Keratinocyte (primary cell): ENCODE measurements at regions not wholly inside any gene's neighbourhood (a gene's known extent, or its start where the extent isn't known, plus 50 kb on each side); places are given as distances from the start of the nearest gene placed in this dataset.

Experiments used
- DNase-seq: peaks from one replicate; pipeline ENCODE4 v3.0.0-alpha.2; 2011; ENCODE audit warnings: low read depth, missing footprints, low spot score
- FAIRE-seq: peaks from 2 replicates; lab custom pipeline; 2011; peaks lifted over from hg19 to GRCh38; lab: Jason Lieb, UNC
- H2AFZ ChIP-seq: 2 replicates; pipeline ENCODE4 v1.6.0; 2012; ENCODE audit warnings: low read length, control low read depth, inconsistent platforms; ENCODE audit not compliant: control insufficient read depth
- H3K27ac ChIP-seq: 2 replicates; pipeline ENCODE4 v1.5.1; 2011; ENCODE audit warnings: low read length; ENCODE audit not compliant: control insufficient read depth, insufficient read depth
- H3K27me3 ChIP-seq: 3 replicates; pipeline ENCODE4 v1.6.0; 2011; ENCODE audit warnings: low read length; ENCODE audit not compliant: control insufficient read depth, insufficient read depth; ENCODE audit errors: extremely low read depth
- H3K36me3 ChIP-seq, 2 experiments: 2 replicates in 1 of 2; 3 replicates in 1 of 2; pipeline ENCODE4 v1.5.1; 2011; ENCODE audit warnings: low read length in 2 of 2, mild to moderate bottlenecking in 1 of 2; ENCODE audit not compliant: control insufficient read depth in 2 of 2, insufficient read depth in 2 of 2; ENCODE audit errors: extremely low read depth in 1 of 2
- H3K4me1 ChIP-seq: 3 replicates; pipeline ENCODE4 v1.5.1; 2011; ENCODE audit warnings: low read length; ENCODE audit not compliant: control insufficient read depth, insufficient read depth; ENCODE audit errors: extremely low read depth
- H3K4me2 ChIP-seq: 3 replicates; pipeline ENCODE4 v1.6.0; 2011; ENCODE audit warnings: low read depth, low read length; ENCODE audit not compliant: control insufficient read depth, insufficient read depth; ENCODE audit errors: extremely low read depth
- H3K4me3 ChIP-seq, 3 experiments: fragments of 200-600 bp in 1 of 3; sonication (generic) in 1 of 3; 2 replicates in 2 of 3; 3 replicates in 1 of 3; pipeline ENCODE4 v1.5.1; 2011 to 2016; ENCODE audit warnings: low read length in 3 of 3, mild to moderate bottlenecking in 3 of 3, control low read depth in 2 of 3, inconsistent platforms in 1 of 3, low read depth in 1 of 3, mixed read lengths in 1 of 3, mixed run types in 1 of 3, moderate library complexity in 1 of 3; ENCODE audit not compliant: control insufficient read depth in 2 of 3, insufficient read depth in 2 of 3; ENCODE audit errors: extremely low read depth in 1 of 3
- H3K79me2 ChIP-seq: 2 replicates; pipeline ENCODE4 v1.6.0; 2012; ENCODE audit warnings: low read length; ENCODE audit not compliant: control insufficient read depth, insufficient read depth
- H3K9ac ChIP-seq: 3 replicates; pipeline ENCODE4 v1.6.0; 2011; ENCODE audit warnings: low read length; ENCODE audit not compliant: control insufficient read depth, insufficient read depth; ENCODE audit errors: extremely low read depth
- H3K9me1 ChIP-seq: 3 replicates; pipeline ENCODE4 v1.6.0; 2011; ENCODE audit warnings: low read length; ENCODE audit not compliant: control insufficient read depth, insufficient read depth; ENCODE audit errors: extremely low read depth
- H3K9me3 ChIP-seq: 2 replicates; pipeline ENCODE4 v1.5.1; 2012; ENCODE audit warnings: low read depth, low read length; ENCODE audit not compliant: control insufficient read depth
- H4K20me1 ChIP-seq: 3 replicates; pipeline ENCODE4 v1.6.0; 2011; ENCODE audit warnings: low read length; ENCODE audit not compliant: control insufficient read depth, insufficient read depth; ENCODE audit errors: extremely low read depth
- CTCF ChIP-seq, 3 experiments: IDR thresholded peaks in 1 of 3; conservative IDR thresholded peaks in 1 of 3; optimal IDR thresholded peaks in 1 of 3; 2 replicates in 2 of 3; 3 replicates in 1 of 3; pipeline versions ENCODE3 to v1.5.1; 2011; ENCODE audit warnings: low read length in 3 of 3, mild to moderate bottlenecking in 3 of 3, moderate library complexity in 2 of 3, control low read depth in 1 of 3, inconsistent platforms in 1 of 3; ENCODE audit not compliant: insufficient read depth in 2 of 3; ENCODE audit errors: extremely low read depth in 1 of 3
- EZH2 ChIP-seq: IDR thresholded peaks from one replicate; pipeline ENCODE4 v1.6.1; 2012; ENCODE audit warnings: inconsistent platforms, mild to moderate bottlenecking, low read length, moderate library complexity
- dilution Hi-C: fragments of 300-500 bp; cut with MboI; formaldehyde crosslinking; loops from one replicate; pipeline ENCODE4 v1.7.0; 2020; ENCODE audit warnings: low sequenced_read_pairs; ENCODE audit not compliant: extremely low pct_ligation_motif_present

GRCh38 chr7:52473756-52474155 lies 561.7 kb upstream of the POM121L12 start:
- Histone ChIP-seq H2AFZ (no peak overlapping the region), H3K27ac (no peak overlapping the region), H3K27me3 (no peaks in the 10 kb centered on the region), H3K9ac (no peak overlapping the region), H3K9me3 (no peaks in the 10 kb centered on the region), H3K4me2 (no peak overlapping the region), H3K4me1 (no peaks in the 10 kb centered on the region), H3K79me2 (no peaks in the 10 kb centered on the region), H4K20me1 (no peaks in the 10 kb centered on the region), H3K36me3 (no peaks in the 10 kb centered on the region), H3K4me3 (no peak overlapping the region), H3K9me1 (no peaks in the 10 kb centered on the region)
- TF ChIP-seq CTCF (optimal IDR thresholded peaks at IDR 0.05 in 1 of 3, IDR thresholded peaks at IDR 0.05 in 1 of 3, conservative IDR thresholded peaks at IDR 0.05 in 1 of 3; ENCODE audit: extremely low read depth in 1 of 3, insufficient read depth in 2 of 3, low read length in 3 of 3) (no peak), EZH2 (no peak)
- no peak for DNase-seq
- no peak for FAIRE-seq
- dilution Hi-C loops, result no loop called here

DNA sequence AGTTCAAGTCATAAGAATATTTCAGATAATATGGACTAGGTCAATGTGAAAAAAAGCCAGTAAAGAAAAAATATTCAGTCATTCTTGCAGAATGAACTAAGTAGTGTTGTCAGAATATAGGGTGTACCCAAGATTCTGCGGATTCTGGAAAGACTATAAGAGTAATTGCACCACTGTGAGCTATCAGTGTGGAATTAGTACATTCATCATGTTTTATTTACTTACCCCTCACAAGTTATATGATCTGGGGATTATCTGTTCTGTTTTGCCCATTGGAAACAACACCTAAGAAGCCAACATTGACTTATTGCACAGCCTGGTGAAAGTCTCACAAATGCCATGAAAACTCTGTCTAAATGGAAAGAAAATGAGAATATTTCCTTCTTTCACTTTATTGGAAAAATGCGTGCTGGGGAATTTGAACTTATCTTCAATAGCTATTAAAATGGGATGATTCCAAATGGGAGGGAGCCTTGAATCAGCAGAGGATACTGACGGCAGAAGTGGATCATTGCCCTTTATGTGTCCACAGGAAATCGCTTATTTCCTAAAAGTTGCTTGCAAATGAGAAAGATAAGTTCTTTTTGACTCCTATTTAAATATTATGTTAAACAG lies 563.3 kb upstream of the POM121L12 start:
- TF ChIP-seq CTCF (optimal IDR thresholded peaks at IDR 0.05 in 1 of 3, IDR thresholded peaks at IDR 0.05 in 1 of 3, conservative IDR thresholded peaks at IDR 0.05 in 1 of 3; ENCODE audit: extremely low read depth in 1 of 3, insufficient read depth in 2 of 3, low read length in 3 of 3) (no peak), EZH2 (no peak)
- no peaks in the 10 kb centered on the region for H3K4me1 ChIP-seq
- DNase-seq (no peak), FAIRE-seq (no peak)
- no peak overlapping the region for H3K9ac ChIP-seq
- no peak overlapping the region for H3K4me2 ChIP-seq
- no peak overlapping the region for H3K27ac ChIP-seq
- dilution Hi-C loops, result no loop called here
- no peak overlapping the region for H2AFZ ChIP-seq
- no peaks in the 10 kb centered on the region for H3K9me1 ChIP-seq
- H3K79me2 ChIP-seq, result no peaks in the 10 kb centered on the region
- no peaks in the 10 kb centered on the region for H3K27me3 ChIP-seq
- no peak overlapping the region for H3K4me3 ChIP-seq
- no peaks in the 10 kb centered on the region for H3K36me3 ChIP-seq
- H3K9me3 ChIP-seq, result no peaks in the 10 kb centered on the region
- H4K20me1 ChIP-seq, result no peaks in the 10 kb centered on the region
